ENCODE measurements at regions not wholly inside any gene's neighbourhood (a gene's known extent, or its start where the extent isn't known, plus 50 kb on each side); places are given as distances from the start of the nearest gene placed in this dataset.
"Not testable (repeated sequence)": the region's sequence is repeated elsewhere in the genome, so short reads cannot be mapped to it uniquely, and the experiment has no call there.

GRCh38 chr16:34803683-34804416 is 1344.4 kb downstream of the TP53TG3F start:
- no peaks in the 10 kb centered on the region for H3K9me3 ChIP-seq
- no peaks in the 10 kb centered on the region for H3K27me3 ChIP-seq
- H3K4me3 ChIP-seq (ENCODE audit: low read depth, low read length), result no peak overlapping the region
- peak; percentile 4 for DNase-seq
- H3K36me3 ChIP-seq, result no peaks in the 10 kb centered on the region
- H3K4me1 ChIP-seq, result no peaks in the 10 kb centered on the region
- no peak for TF ChIP-seq CTCF (IDR thresholded peaks at IDR 0.05; ENCODE audit: low read depth, low read length)

GRCh38 chr16:34806992-34807644 is 1347.7 kb downstream of the TP53TG3F start:
- not testable (repeated sequence) for H3K9me3 ChIP-seq; H3K4me3 ChIP-seq (ENCODE audit: low read depth, low read length)

GRCh38 chr16:34807844-34808243 is 1348.4 kb downstream of the TP53TG3F start:
- H3K4me3 ChIP-seq (ENCODE audit: low read depth, low read length); H3K4me1 ChIP-seq; DNase-seq; H3K9me3 ChIP-seq; H3K27me3 ChIP-seq; H3K36me3 ChIP-seq: not testable (repeated sequence)

More at GRCh38 chr16:34806992-34807644, 1347.7 kb downstream of the TP53TG3F start:
- H3K4me1 ChIP-seq, DNase-seq, H3K27me3 ChIP-seq, H3K36me3 ChIP-seq: not testable (repeated sequence)

GRCh38 chr16:34808530-34808929 is 1349.1 kb downstream of the TP53TG3F start:
- H3K27me3 ChIP-seq; DNase-seq; H3K36me3 ChIP-seq; H3K4me3 ChIP-seq (ENCODE audit: low read depth, low read length); H3K4me1 ChIP-seq; H3K9me3 ChIP-seq: not testable (repeated sequence)

Data from BE2C (cell line).